ENCODE measurements at regions not wholly inside any gene's neighbourhood (a gene's known extent, or its start where the extent isn't known, plus 50 kb on each side); places are given as distances from the start of the nearest gene placed in this dataset.
A peak's percentile ranks its signal among the peaks of the same experiment; 100 is the strongest.

DNA sequence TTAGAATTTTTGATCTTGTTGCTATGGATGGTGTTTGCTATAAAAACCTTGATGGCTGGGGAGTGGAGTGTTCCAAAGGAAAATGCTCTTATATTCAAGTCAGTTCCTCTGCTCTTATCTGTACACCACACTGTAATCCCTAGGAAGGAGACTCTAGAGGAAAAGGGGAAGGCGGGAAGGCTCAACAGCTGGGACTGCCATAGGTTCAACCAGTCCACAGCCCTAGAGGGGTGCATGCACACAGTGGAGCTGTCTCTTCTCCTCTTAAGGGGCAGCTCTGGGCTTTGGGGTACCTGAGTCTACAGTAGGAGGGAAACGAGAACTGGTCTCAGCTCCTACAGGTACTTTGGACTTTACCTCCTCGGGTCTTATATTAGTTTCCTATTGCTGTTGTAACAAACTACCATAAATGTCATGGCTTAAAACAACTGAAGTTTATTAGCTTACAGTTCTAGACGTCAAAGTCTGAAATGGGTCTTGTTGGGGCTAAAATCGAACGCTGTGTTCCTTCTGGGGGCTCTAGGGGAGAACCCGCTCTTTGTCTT is 77.2 kb upstream of the ZBED5 start:
- TF ChIP-seq USF1 (IDR thresholded peaks at IDR 0.05), result no peak

GRCh38 chr11:10934293-10934860 is 76.5 kb upstream of the ZBED5 start:
- TF ChIP-seq TAF1 (IDR thresholded peaks at IDR 0.05; ENCODE audit: low read depth), result no peak
- TF ChIP-seq TCF12 (IDR thresholded peaks at IDR 0.05; ENCODE audit: low read depth), result 0 out of 2 replicates have a peak, but pooled peaks have one; percentile 22
- TF ChIP-seq USF1 (IDR thresholded peaks at IDR 0.05), result no peak
- no peak for TF ChIP-seq ZBTB7A (IDR thresholded peaks at IDR 0.05; ENCODE audit: low read depth)

DNA sequence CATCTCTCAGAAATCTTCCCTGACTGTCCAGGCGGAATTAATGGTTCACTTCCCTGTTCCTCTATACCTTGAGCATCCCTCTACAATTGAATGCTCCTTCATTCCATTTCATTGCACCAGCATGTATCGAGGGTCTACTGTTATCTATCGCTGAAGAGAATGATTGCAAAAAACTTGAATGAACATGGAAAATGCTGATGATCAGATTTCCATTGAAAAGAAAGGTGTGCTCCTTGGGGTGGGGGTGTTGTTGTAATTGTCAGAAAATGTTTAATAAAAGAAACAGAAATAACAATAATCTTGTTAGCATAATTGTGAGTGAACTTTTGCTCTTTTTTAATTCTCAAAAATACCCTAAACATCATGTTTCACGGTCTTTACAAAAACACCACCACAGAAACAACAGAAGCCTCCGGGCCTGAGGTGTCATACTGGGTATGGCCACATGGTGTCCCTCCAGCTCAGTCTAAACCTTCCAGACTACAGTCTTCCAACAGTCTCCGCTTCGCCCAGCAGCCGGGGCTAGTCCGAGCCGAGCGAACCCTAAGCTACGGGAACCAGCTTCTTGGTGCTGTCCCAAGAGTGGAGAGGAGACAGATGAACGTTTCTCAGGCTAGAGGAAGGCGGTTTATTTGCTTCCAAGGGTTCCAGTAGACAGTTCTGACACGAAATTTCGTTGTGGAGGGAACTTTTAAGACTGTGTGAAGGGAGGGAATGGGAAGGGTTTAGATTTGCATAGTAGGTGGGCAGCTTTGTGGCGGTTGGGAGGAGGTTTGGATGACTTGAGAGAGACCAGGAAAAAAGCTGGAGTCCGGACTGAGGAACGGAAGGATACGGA is 75.8 kb upstream of the ZBED5 start:
- TF ChIP-seq TAF1 (IDR thresholded peaks at IDR 0.05; ENCODE audit: low read depth) (no peak), FOXM1 (IDR thresholded peaks at IDR 0.05; ENCODE audit: borderline replicate concordance, low read depth) (no peak), TEAD4 (IDR thresholded peaks at IDR 0.05) (peak; percentile 27; the same call in 1 of the 2 replicates), CEBPB (IDR thresholded peaks at IDR 0.05) (no peak), NFIC (IDR thresholded peaks at IDR 0.05) (no peak), EP300 (IDR thresholded peaks at IDR 0.05; ENCODE audit: borderline replicate concordance) (no peak), ZBTB7A (IDR thresholded peaks at IDR 0.05; ENCODE audit: low read depth) (no peak), RAD21 (IDR thresholded peaks at IDR 0.05; ENCODE audit: low read depth) (peak; percentile 93), TCF12 (IDR thresholded peaks at IDR 0.05; ENCODE audit: low read depth) (0 out of 2 replicates have a peak, but pooled peaks have one; percentile 25)
- TF ChIP-seq, protein P1, sequence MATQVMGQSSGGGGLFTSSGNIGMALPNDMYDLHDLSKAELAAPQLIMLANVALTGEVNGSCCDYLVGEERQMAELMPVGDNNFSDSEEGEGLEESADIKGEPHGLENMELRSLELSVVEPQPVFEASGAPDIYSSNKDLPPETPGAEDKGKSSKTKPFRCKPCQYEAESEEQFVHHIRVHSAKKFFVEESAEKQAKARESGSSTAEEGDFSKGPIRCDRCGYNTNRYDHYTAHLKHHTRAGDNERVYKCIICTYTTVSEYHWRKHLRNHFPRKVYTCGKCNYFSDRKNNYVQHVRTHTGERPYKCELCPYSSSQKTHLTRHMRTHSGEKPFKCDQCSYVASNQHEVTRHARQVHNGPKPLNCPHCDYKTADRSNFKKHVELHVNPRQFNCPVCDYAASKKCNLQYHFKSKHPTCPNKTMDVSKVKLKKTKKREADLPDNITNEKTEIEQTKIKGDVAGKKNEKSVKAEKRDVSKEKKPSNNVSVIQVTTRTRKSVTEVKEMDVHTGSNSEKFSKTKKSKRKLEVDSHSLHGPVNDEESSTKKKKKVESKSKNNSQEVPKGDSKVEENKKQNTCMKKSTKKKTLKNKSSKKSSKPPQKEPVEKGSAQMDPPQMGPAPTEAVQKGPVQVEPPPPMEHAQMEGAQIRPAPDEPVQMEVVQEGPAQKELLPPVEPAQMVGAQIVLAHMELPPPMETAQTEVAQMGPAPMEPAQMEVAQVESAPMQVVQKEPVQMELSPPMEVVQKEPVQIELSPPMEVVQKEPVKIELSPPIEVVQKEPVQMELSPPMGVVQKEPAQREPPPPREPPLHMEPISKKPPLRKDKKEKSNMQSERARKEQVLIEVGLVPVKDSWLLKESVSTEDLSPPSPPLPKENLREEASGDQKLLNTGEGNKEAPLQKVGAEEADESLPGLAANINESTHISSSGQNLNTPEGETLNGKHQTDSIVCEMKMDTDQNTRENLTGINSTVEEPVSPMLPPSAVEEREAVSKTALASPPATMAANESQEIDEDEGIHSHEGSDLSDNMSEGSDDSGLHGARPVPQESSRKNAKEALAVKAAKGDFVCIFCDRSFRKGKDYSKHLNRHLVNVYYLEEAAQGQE (IDR thresholded peaks at IDR 0.05; ENCODE audit: low read depth), result no peak

DNA sequence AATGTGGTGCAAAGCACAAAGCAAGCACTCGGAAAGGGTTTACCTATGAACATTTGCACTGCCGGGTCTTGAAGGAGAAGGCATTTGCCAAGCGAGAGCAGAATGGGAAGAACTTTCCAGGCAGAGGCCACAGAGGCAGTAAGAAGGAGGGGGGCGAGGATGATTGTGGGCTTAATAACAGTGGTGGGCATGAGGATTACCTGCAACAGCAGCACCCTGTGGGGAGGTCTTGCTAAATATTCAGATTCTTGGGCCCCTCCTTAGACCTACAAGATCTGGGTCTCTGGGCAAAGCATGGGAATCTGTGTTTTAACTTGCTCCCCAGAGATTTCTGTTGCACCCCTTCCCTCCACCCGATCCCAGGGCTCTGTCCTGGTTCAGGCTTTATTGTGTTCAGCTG is 75.1 kb upstream of the ZBED5 start:
- TF ChIP-seq MAX (IDR thresholded peaks at IDR 0.05), result no peak
- no peak for TF ChIP-seq FOXM1 (IDR thresholded peaks at IDR 0.05; ENCODE audit: borderline replicate concordance, low read depth)
- TF ChIP-seq RAD21 (IDR thresholded peaks at IDR 0.05; ENCODE audit: low read depth), result no peak

DNA sequence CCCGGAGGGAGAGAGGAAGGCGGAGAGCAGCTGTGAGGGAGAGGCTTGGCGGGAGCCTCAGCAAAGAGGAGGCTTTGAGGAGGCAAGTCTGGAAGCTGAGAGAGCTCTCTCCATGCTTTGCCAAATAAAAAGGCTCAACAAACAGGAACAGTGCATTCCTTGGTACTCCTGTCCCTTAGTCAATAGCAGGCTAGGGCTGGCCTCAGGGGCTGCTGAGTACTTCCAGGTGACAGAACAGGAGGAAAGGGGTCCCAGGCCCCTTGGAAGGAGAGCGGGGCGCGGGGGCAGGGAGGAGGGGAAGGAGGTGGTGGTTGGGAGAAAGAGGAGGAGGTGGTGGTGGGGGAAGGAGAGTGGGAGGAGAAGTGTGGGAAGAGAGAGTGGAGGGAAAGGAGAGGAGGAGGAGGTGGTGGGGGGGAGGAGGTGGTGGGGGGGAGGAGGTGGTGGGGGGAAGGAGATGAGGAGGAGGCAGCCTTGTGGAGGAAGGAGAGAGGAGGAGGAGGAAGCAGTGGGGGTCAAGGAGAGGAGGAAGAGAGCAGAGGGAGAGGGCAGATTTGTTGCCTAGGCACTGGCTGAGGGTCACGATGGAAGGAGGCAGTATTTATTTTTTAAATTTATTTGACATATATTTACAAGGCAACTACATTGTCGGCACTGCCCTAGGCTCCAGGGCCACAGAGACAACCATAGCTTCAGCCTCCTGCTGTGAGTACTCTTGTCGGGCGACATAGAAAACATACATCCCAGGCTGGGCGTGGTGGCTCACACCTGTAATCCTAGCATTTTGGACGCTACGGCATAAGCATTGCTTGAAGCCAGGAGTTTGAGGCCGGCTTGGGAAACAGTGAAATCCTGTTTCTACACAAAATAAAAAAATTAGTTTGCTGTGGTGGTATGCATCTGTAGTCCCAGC is 74.2 kb upstream of the ZBED5 start:
- TF ChIP-seq USF1 (IDR thresholded peaks at IDR 0.05), result no peak
- TF ChIP-seq CEBPB (IDR thresholded peaks at IDR 0.05), result no peak
- no peak for TF ChIP-seq TAF1 (IDR thresholded peaks at IDR 0.05; ENCODE audit: low read depth)
- TF ChIP-seq TCF12 (IDR thresholded peaks at IDR 0.05; ENCODE audit: low read depth), result no peak
- TF ChIP-seq TEAD4 (IDR thresholded peaks at IDR 0.05), result no peak
- TF ChIP-seq YY1 (IDR thresholded peaks at IDR 0.05; ENCODE audit: low read depth), result no peak
- no peak for TF ChIP-seq EGR1 (IDR thresholded peaks at IDR 0.05)
- TF ChIP-seq, protein P1 (IDR thresholded peaks at IDR 0.05; ENCODE audit: low read depth), result no peak
- no peak for TF ChIP-seq RAD21 (IDR thresholded peaks at IDR 0.05; ENCODE audit: low read depth)

Measured in Ishikawa (cell line).